BE2C (cell line): ENCODE measurements at regions not wholly inside any gene's neighbourhood (a gene's known extent, or its start where the extent isn't known, plus 50 kb on each side); places are given as distances from the start of the nearest gene placed in this dataset.

Experiments
- DNase-seq: peaks from one replicate; pipeline ENCODE4 v3.0.0-alpha.2; 2020
- H3K27me3 ChIP-seq: fragments of 250-450 bp; sonication (Bioruptor Pico); 2 replicates; pipeline ENCODE4 v1.5.1; 2020; ENCODE audit warnings: mild to moderate bottlenecking
- H3K36me3 ChIP-seq: fragments of 250-450 bp; sonication (Bioruptor Pico); 2 replicates; pipeline ENCODE4 v1.5.1; 2020; ENCODE audit warnings: mild to moderate bottlenecking
- H3K4me1 ChIP-seq: fragments of 250-450 bp; sonication (Bioruptor Pico); 2 replicates; pipeline ENCODE4 v1.5.1; 2020
- H3K4me3 ChIP-seq: 2 replicates; pipeline ENCODE4 v1.5.1; 2011; ENCODE audit warnings: low read depth, low read length
- H3K9me3 ChIP-seq: fragments of 250-450 bp; sonication (Bioruptor Pico); 2 replicates; pipeline ENCODE4 v1.5.1; 2020
- CTCF ChIP-seq: IDR thresholded peaks from 2 replicates; pipeline ENCODE4 v1.5.1; 2012; ENCODE audit warnings: mild to moderate bottlenecking, low read depth, low read length

GRCh38 chr9:7534211-7534935, 265.2 kb downstream of the DMAC1 start:
- Histone ChIP-seq H3K4me3 (no peak overlapping the region), H3K9me3 (no peaks in the 10 kb centered on the region), H3K4me1 (no peaks in the 10 kb centered on the region), H3K27me3 (no peaks in the 10 kb centered on the region), H3K36me3 (no peaks in the 10 kb centered on the region)
- no peak for DNase-seq
- TF ChIP-seq CTCF = no peak

GRCh38 chr9:7533376-7534090, 266.0 kb downstream of the DMAC1 start:
- DNase-seq = no peak
- Histone ChIP-seq H3K27me3 (no peaks in the 10 kb centered on the region), H3K4me1 (no peaks in the 10 kb centered on the region), H3K4me3 (no peak overlapping the region), H3K9me3 (no peaks in the 10 kb centered on the region), H3K36me3 (no peaks in the 10 kb centered on the region)
- no peak for TF ChIP-seq CTCF

- no peak overlapping the region for H3K4me3 ChIP-seq
- H3K9me3 ChIP-seq = no peaks in the 10 kb centered on the region
- no peaks in the 10 kb centered on the region for H3K4me1 ChIP-seq
- no peaks in the 10 kb centered on the region; the same call in 1 of the 2 replicates for H3K27me3 ChIP-seq
- no peak for TF ChIP-seq CTCF
- H3K36me3 ChIP-seq = no peaks in the 10 kb centered on the region
- DNase-seq = no peak
Observed at GRCh38 chr9:7523426-7524043, 276.0 kb downstream of the DMAC1 start.

GRCh38 chr9:7520396-7520795, 279.2 kb downstream of the DMAC1 start:
- no peaks in the 10 kb centered on the region for H3K9me3 ChIP-seq
- H3K4me3 ChIP-seq = no peak overlapping the region
- no peaks in the 10 kb centered on the region; the same call in 1 of the 2 replicates for H3K27me3 ChIP-seq
- TF ChIP-seq CTCF = no peak
- H3K36me3 ChIP-seq = no peaks in the 10 kb centered on the region
- DNase-seq = no peak
- no peaks in the 10 kb centered on the region for H3K4me1 ChIP-seq

- H3K9me3 ChIP-seq = no peaks in the 10 kb centered on the region
- no peak for DNase-seq
- no peak overlapping the region for H3K4me3 ChIP-seq
- no peaks in the 10 kb centered on the region for H3K36me3 ChIP-seq
- no peak for TF ChIP-seq CTCF
- no peaks in the 10 kb centered on the region for H3K4me1 ChIP-seq
- no peaks in the 10 kb centered on the region; the same call in 1 of the 2 replicates for H3K27me3 ChIP-seq
Observed at GRCh38 chr9:7516376-7516775, 283.2 kb downstream of the DMAC1 start.
